ENCODE measurements at regions not wholly inside any gene's neighbourhood (a gene's known extent, or its start where the extent isn't known, plus 50 kb on each side); places are given as distances from the start of the nearest gene placed in this dataset.

GRCh38 chr2:9681427-9681817 is 50.6 kb upstream of the YWHAQ start:
- TF ChIP-seq CTCF (IDR thresholded peaks at IDR 0.05 in 4 of 5, conservative IDR thresholded peaks at IDR 0.05 in 1 of 5) (no peak), POLR2A (IDR thresholded peaks at IDR 0.05) (no peak)
